ENCODE measurements at regions not wholly inside any gene's neighbourhood (a gene's known extent, or its start where the extent isn't known, plus 50 kb on each side); places are given as distances from the start of the nearest gene placed in this dataset.

GRCh38 chr5:8826508-8826907, 719.4 kb downstream of the SEMA5A start:
- no peak overlapping the region for H3K27ac Mint-ChIP-seq
- H3K4me1 Mint-ChIP-seq, result no peaks in the 10 kb centered on the region
- no peak for DNase-seq
- H3K9me3 ChIP-seq (ENCODE audit: low read length), result no peaks in the 10 kb centered on the region
- H3K4me3 ChIP-seq (ENCODE audit: low read length), result no peak overlapping the region
- H3K27ac ChIP-seq (ENCODE audit: low read depth, low read length), result no peak overlapping the region
- no peak overlapping the region for H3K4me3 Mint-ChIP-seq
- no peaks in the 10 kb centered on the region for H3K27me3 ChIP-seq (ENCODE audit: insufficient read depth, low read length, poor library complexity, severe bottlenecking)
- peaks cover 0 to 29% (median 8%) of the 10 kb centered on the region in 5 donors for H3K9me3 Mint-ChIP-seq
- ChIA-PET CTCF (no interaction called here), POLR2A (no interaction called here)
- H3K36me3 Mint-ChIP-seq, result no peaks in the 10 kb centered on the region
- no peaks in the 10 kb centered on the region for H3K27me3 Mint-ChIP-seq
- H3K4me1 ChIP-seq (ENCODE audit: insufficient read depth, low read length), result no peaks in the 10 kb centered on the region
- no peaks in the 10 kb centered on the region for H3K36me3 ChIP-seq (ENCODE audit: insufficient read depth, low read length)

- no peak overlapping the region for H3K4me3 Mint-ChIP-seq
These were observed 718.2 kb downstream of the SEMA5A start for GRCh38 chr5:8827696-8828095.

GRCh38 chr5:8828596-8829322, 717.1 kb downstream of the SEMA5A start:
- DNase-seq, result no peak
- Histone ChIP-seq H3K4me3 (ENCODE audit: low read length) (no peak overlapping the region), H3K9me3 (ENCODE audit: low read length) (no peaks in the 10 kb centered on the region), H3K27ac (ENCODE audit: low read depth, low read length) (no peak overlapping the region), H3K27me3 (ENCODE audit: insufficient read depth, low read length, poor library complexity, severe bottlenecking) (no peaks in the 10 kb centered on the region), H3K4me1 (ENCODE audit: insufficient read depth, low read length) (no peaks in the 10 kb centered on the region), H3K36me3 (ENCODE audit: insufficient read depth, low read length) (no peaks in the 10 kb centered on the region)
- CTCF ChIA-PET, result no interaction called here
- peaks cover under 1 to 29% (median 7%) of the 10 kb centered on the region in 5 donors for H3K9me3 Mint-ChIP-seq
- POLR2A ChIA-PET, result no interaction called here
- H3K27me3 Mint-ChIP-seq, result no peaks in the 10 kb centered on the region
- H3K36me3 Mint-ChIP-seq, result no peaks in the 10 kb centered on the region
- no peaks in the 10 kb centered on the region for H3K4me1 Mint-ChIP-seq
- no peak overlapping the region for H3K27ac Mint-ChIP-seq
- H3K4me3 Mint-ChIP-seq, result no peak overlapping the region

More at GRCh38 chr5:8827696-8828095, 718.2 kb downstream of the SEMA5A start:
- Mint-ChIP-seq H3K36me3 (no peaks in the 10 kb centered on the region), H3K9me3 (peaks cover 0 to 26% (median 7%) of the 10 kb centered on the region in 5 donors), H3K4me1 (no peaks in the 10 kb centered on the region), H3K27ac (no peak overlapping the region), H3K27me3 (no peaks in the 10 kb centered on the region)
- ChIA-PET CTCF (no interaction called here), POLR2A (no interaction called here)
- no peak overlapping the region for H3K27ac ChIP-seq (ENCODE audit: low read depth, low read length)
- no peak for DNase-seq
- H3K9me3 ChIP-seq (ENCODE audit: low read length), result no peaks in the 10 kb centered on the region
- H3K4me1 ChIP-seq (ENCODE audit: insufficient read depth, low read length), result no peaks in the 10 kb centered on the region
- no peaks in the 10 kb centered on the region for H3K36me3 ChIP-seq (ENCODE audit: insufficient read depth, low read length)
- H3K27me3 ChIP-seq (ENCODE audit: insufficient read depth, low read length, poor library complexity, severe bottlenecking), result no peaks in the 10 kb centered on the region
- H3K4me3 ChIP-seq (ENCODE audit: low read length), result no peak overlapping the region

- no peak overlapping the region for H3K27ac Mint-ChIP-seq
- H3K4me1 Mint-ChIP-seq, result no peaks in the 10 kb centered on the region
- CTCF ChIA-PET, result no interaction called here
- Histone ChIP-seq H3K27me3 (ENCODE audit: insufficient read depth, low read length, poor library complexity, severe bottlenecking) (no peaks in the 10 kb centered on the region), H3K36me3 (ENCODE audit: insufficient read depth, low read length) (no peaks in the 10 kb centered on the region), H3K4me3 (ENCODE audit: low read length) (no peak overlapping the region), H3K9me3 (ENCODE audit: low read length) (no peaks in the 10 kb centered on the region), H3K27ac (ENCODE audit: low read depth, low read length) (no peak overlapping the region), H3K4me1 (ENCODE audit: insufficient read depth, low read length) (no peaks in the 10 kb centered on the region)
- H3K9me3 Mint-ChIP-seq, result peaks cover 2 to 29% (median 7%) of the 10 kb centered on the region in 5 donors
- no peaks in the 10 kb centered on the region for H3K27me3 Mint-ChIP-seq
- no peaks in the 10 kb centered on the region for H3K36me3 Mint-ChIP-seq
- no peak overlapping the region for H3K4me3 Mint-ChIP-seq
- no peak for DNase-seq
- POLR2A ChIA-PET, result no interaction called here
These were observed 716.4 kb downstream of the SEMA5A start for GRCh38 chr5:8829323-8830029.

- no peaks in the 10 kb centered on the region for H3K4me1 Mint-ChIP-seq
- H3K27ac Mint-ChIP-seq, result no peak overlapping the region
- no peaks in the 10 kb centered on the region for H3K36me3 ChIP-seq (ENCODE audit: insufficient read depth, low read length)
- H3K4me3 Mint-ChIP-seq, result no peak overlapping the region
- H3K27me3 ChIP-seq (ENCODE audit: insufficient read depth, low read length, poor library complexity, severe bottlenecking), result no peaks in the 10 kb centered on the region
- CTCF ChIA-PET, result no interaction called here
- H3K9me3 Mint-ChIP-seq, result peaks cover 2 to 31% (median 7%) of the 10 kb centered on the region in 5 donors
- POLR2A ChIA-PET, result no interaction called here
- no peak overlapping the region for H3K4me3 ChIP-seq (ENCODE audit: low read length)
- no peaks in the 10 kb centered on the region for H3K9me3 ChIP-seq (ENCODE audit: low read length)
- no peaks in the 10 kb centered on the region for H3K4me1 ChIP-seq (ENCODE audit: insufficient read depth, low read length)
- no peak for DNase-seq
- no peaks in the 10 kb centered on the region for H3K27me3 Mint-ChIP-seq
- no peak overlapping the region for H3K27ac ChIP-seq (ENCODE audit: low read depth, low read length)
- no peaks in the 10 kb centered on the region for H3K36me3 Mint-ChIP-seq
These were observed 714.6 kb downstream of the SEMA5A start for GRCh38 chr5:8831251-8831650.

- Mint-ChIP-seq H3K9me3 (peaks cover 2 to 31% (median 7%) of the 10 kb centered on the region in 5 donors), H3K27me3 (no peaks in the 10 kb centered on the region)
These were observed 714.0 kb downstream of the SEMA5A start for GRCh38 chr5:8831854-8832253.

GRCh38 chr5:8839361-8840055, 706.4 kb downstream of the SEMA5A start:
- Mint-ChIP-seq H3K9me3 (peaks cover 9 to 21% (median 20%) of the 10 kb centered on the region in 5 donors), H3K27me3 (no peaks in the 10 kb centered on the region), H3K36me3 (no peaks in the 10 kb centered on the region), H3K4me3 (no peak overlapping the region), H3K27ac (no peak overlapping the region), H3K4me1 (no peaks in the 10 kb centered on the region)
- no peaks in the 10 kb centered on the region for H3K27me3 ChIP-seq (ENCODE audit: insufficient read depth, low read length, poor library complexity, severe bottlenecking)
- ChIA-PET POLR2A (no interaction called here), CTCF (no interaction called here)
- no peak overlapping the region for H3K4me3 ChIP-seq (ENCODE audit: low read length)
- H3K27ac ChIP-seq (ENCODE audit: low read depth, low read length), result no peak overlapping the region
- H3K36me3 ChIP-seq (ENCODE audit: insufficient read depth, low read length), result no peaks in the 10 kb centered on the region
- no peak for DNase-seq
- H3K4me1 ChIP-seq (ENCODE audit: insufficient read depth, low read length), result no peaks in the 10 kb centered on the region
- no peaks in the 10 kb centered on the region for H3K9me3 ChIP-seq (ENCODE audit: low read length)

More at GRCh38 chr5:8831854-8832253, 714.0 kb downstream of the SEMA5A start:
- CTCF ChIA-PET, result no interaction called here
- no peak for DNase-seq
- Histone ChIP-seq H3K36me3 (ENCODE audit: insufficient read depth, low read length) (no peaks in the 10 kb centered on the region), H3K27ac (ENCODE audit: low read depth, low read length) (no peak overlapping the region), H3K4me3 (ENCODE audit: low read length) (no peak overlapping the region), H3K9me3 (ENCODE audit: low read length) (no peaks in the 10 kb centered on the region), H3K4me1 (ENCODE audit: insufficient read depth, low read length) (no peaks in the 10 kb centered on the region), H3K27me3 (ENCODE audit: insufficient read depth, low read length, poor library complexity, severe bottlenecking) (no peaks in the 10 kb centered on the region)
- no peaks in the 10 kb centered on the region for H3K4me1 Mint-ChIP-seq
- POLR2A ChIA-PET, result no interaction called here
- no peaks in the 10 kb centered on the region for H3K36me3 Mint-ChIP-seq
- H3K4me3 Mint-ChIP-seq, result no peak overlapping the region
- H3K27ac Mint-ChIP-seq, result no peak overlapping the region

GRCh38 chr5:8840237-8840636, 705.6 kb downstream of the SEMA5A start:
- ChIA-PET CTCF (no interaction called here), POLR2A (no interaction called here)
- Mint-ChIP-seq H3K27ac (no peak overlapping the region), H3K4me3 (no peak overlapping the region), H3K9me3 (peaks cover 10 to 21% (median 19%) of the 10 kb centered on the region in 5 donors), H3K36me3 (no peaks in the 10 kb centered on the region), H3K4me1 (no peaks in the 10 kb centered on the region), H3K27me3 (no peaks in the 10 kb centered on the region)
- Histone ChIP-seq H3K4me1 (ENCODE audit: insufficient read depth, low read length) (no peaks in the 10 kb centered on the region), H3K27ac (ENCODE audit: low read depth, low read length) (no peak overlapping the region), H3K36me3 (ENCODE audit: insufficient read depth, low read length) (no peaks in the 10 kb centered on the region), H3K27me3 (ENCODE audit: insufficient read depth, low read length, poor library complexity, severe bottlenecking) (no peaks in the 10 kb centered on the region), H3K9me3 (ENCODE audit: low read length) (no peaks in the 10 kb centered on the region), H3K4me3 (ENCODE audit: low read length) (no peak overlapping the region)
- DNase-seq, result no peak

Measured in CD8-positive, alpha-beta memory T cell (primary cell).